Panc1 (cell line): ENCODE measurements at regions not wholly inside any gene's neighbourhood (a gene's known extent, or its start where the extent isn't known, plus 50 kb on each side); places are given as distances from the start of the nearest gene placed in this dataset.

ENCODE experiments used
- ATAC-seq: fragments of 200-7000 bp; cut with Tn5 transposase; 2 replicates; pipeline ENCODE4 v1.9.1; 2020; ENCODE audit warnings: mild to moderate bottlenecking, moderate library complexity
- BruUV-seq: library from RNA; stranded (reverse); fragments of 400-500 nt; replicated peaks from 2 replicates; lab custom pipeline; 2021; lab: Mats Ljungman, UMichigan
- CTCF ChIA-PET: fragments of 300-600 bp; sonication (Branson Sonifier 250); formaldehyde crosslinking; loops from one replicate; lab custom pipeline; 2022; ENCODE audit warnings: antibody characterized with exemption; lab: Charles Lee
- POLR2A ChIA-PET: fragments of 300-600 bp; sonication (Branson Sonifier 250); formaldehyde crosslinking; loops from one replicate; lab custom pipeline; 2022; ENCODE audit warnings: antibody characterized with exemption; lab: Charles Lee
- DNase-seq: peaks from one replicate; pipeline ENCODE4 v3.0.0-alpha.2; 2010; ENCODE audit warnings: low read depth, low spot score
- H3K27ac ChIP-seq: 2 replicates; pipeline ENCODE4 v1.5.1; 2011; ENCODE audit warnings: mild to moderate bottlenecking, low read length, inconsistent platforms
- H3K27me3 ChIP-seq: fragments of 200-500 bp; sonication (Bioruptor generic); 2 replicates; pipeline ENCODE4 v1.6.0; 2014; ENCODE audit warnings: low read length, inconsistent platforms; ENCODE audit not compliant: control insufficient read depth, insufficient read depth
- H3K36me3 ChIP-seq: fragments of 200-500 bp; sonication (Bioruptor generic); 2 replicates; pipeline ENCODE4 v1.5.1; 2014; ENCODE audit warnings: inconsistent platforms, mild to moderate bottlenecking, low read length, moderate library complexity; ENCODE audit not compliant: control insufficient read depth, insufficient read depth
- H3K4me1 ChIP-seq: 2 replicates; pipeline ENCODE4 v1.5.1; 2011; ENCODE audit warnings: inconsistent platforms, mild to moderate bottlenecking, low read length, moderate library complexity; ENCODE audit not compliant: control insufficient read depth, insufficient read depth
- H3K4me3 ChIP-seq, 2 experiments: 2 replicates each; pipeline ENCODE4 v1.5.1; 2011 to 2012; ENCODE audit warnings: low read depth in 2 of 2, low read length in 2 of 2, mild to moderate bottlenecking in 2 of 2, inconsistent platforms in 1 of 2, moderate library complexity in 1 of 2
- H3K9me3 ChIP-seq: fragments of 200-500 bp; sonication (Bioruptor generic); 2 replicates; pipeline ENCODE4 v1.5.1; 2014; ENCODE audit warnings: low read depth, mild to moderate bottlenecking, inconsistent platforms, low read length, moderate library complexity; ENCODE audit not compliant: control insufficient read depth, insufficient read depth
- POLR2AphosphoS5 ChIP-seq: IDR thresholded peaks from 2 replicates; pipeline ENCODE4 v1.6.1; 2012; ENCODE audit warnings: mild to moderate bottlenecking, low read depth, low read length, moderate library complexity
- SIN3A ChIP-seq: IDR thresholded peaks from 2 replicates; pipeline ENCODE4 v1.6.1; 2012; ENCODE audit warnings: low read depth, mild to moderate bottlenecking, low read length, moderate library complexity, borderline replicate concordance; ENCODE audit not compliant: insufficient read depth
- TCF7L2 ChIP-seq: IDR thresholded peaks from 2 replicates; pipeline ENCODE4 v1.6.1; 2011; ENCODE audit warnings: mild to moderate bottlenecking, low read depth, low read length, inconsistent platforms
- in situ Hi-C: cut with HindIII; loops from 2 replicates; pipeline ENCODE4 v1.10.0; 2016; ENCODE audit warnings: low sequenced_read_pairs, low pct_unique_long_range_greater_than_20kb
- intact Hi-C: fragments of 100-400 bp; cut with micrococcal nuclease; formaldehyde crosslinking; loops from one replicate; pipeline ENCODE4 v1.10.0; 2022; ENCODE audit not compliant: unreplicated experiment
- TF ChIP-seq, protein P1 (sequence below): fragments of 450-650 bp; IDR thresholded peaks from 2 replicates; pipeline ENCODE4 v1.5.1; 2017; ENCODE audit warnings: mild to moderate bottlenecking
- TF ChIP-seq, protein P2 (sequence below), 2 experiments: IDR thresholded peaks; 2 replicates each; pipeline ENCODE4 v1.6.1; 2011 to 2012; ENCODE audit warnings: low read depth in 2 of 2, control low read depth in 1 of 2, low read length in 1 of 2, mild to moderate bottlenecking in 1 of 2, moderate library complexity in 1 of 2; ENCODE audit not compliant: insufficient read depth in 1 of 2

- intact Hi-C loops (no loop called here), in situ Hi-C loops (no loop called here)
- H3K36me3 ChIP-seq = no peaks in the 10 kb centered on the region
- H3K4me1 ChIP-seq = no peaks in the 10 kb centered on the region
- TF ChIP-seq SIN3A = no peak
- TF ChIP-seq POLR2AphosphoS5 = no peak
- TF ChIP-seq, protein P1, sequence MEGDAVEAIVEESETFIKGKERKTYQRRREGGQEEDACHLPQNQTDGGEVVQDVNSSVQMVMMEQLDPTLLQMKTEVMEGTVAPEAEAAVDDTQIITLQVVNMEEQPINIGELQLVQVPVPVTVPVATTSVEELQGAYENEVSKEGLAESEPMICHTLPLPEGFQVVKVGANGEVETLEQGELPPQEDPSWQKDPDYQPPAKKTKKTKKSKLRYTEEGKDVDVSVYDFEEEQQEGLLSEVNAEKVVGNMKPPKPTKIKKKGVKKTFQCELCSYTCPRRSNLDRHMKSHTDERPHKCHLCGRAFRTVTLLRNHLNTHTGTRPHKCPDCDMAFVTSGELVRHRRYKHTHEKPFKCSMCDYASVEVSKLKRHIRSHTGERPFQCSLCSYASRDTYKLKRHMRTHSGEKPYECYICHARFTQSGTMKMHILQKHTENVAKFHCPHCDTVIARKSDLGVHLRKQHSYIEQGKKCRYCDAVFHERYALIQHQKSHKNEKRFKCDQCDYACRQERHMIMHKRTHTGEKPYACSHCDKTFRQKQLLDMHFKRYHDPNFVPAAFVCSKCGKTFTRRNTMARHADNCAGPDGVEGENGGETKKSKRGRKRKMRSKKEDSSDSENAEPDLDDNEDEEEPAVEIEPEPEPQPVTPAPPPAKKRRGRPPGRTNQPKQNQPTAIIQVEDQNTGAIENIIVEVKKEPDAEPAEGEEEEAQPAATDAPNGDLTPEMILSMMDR = no peak
- TF ChIP-seq, protein P2, sequence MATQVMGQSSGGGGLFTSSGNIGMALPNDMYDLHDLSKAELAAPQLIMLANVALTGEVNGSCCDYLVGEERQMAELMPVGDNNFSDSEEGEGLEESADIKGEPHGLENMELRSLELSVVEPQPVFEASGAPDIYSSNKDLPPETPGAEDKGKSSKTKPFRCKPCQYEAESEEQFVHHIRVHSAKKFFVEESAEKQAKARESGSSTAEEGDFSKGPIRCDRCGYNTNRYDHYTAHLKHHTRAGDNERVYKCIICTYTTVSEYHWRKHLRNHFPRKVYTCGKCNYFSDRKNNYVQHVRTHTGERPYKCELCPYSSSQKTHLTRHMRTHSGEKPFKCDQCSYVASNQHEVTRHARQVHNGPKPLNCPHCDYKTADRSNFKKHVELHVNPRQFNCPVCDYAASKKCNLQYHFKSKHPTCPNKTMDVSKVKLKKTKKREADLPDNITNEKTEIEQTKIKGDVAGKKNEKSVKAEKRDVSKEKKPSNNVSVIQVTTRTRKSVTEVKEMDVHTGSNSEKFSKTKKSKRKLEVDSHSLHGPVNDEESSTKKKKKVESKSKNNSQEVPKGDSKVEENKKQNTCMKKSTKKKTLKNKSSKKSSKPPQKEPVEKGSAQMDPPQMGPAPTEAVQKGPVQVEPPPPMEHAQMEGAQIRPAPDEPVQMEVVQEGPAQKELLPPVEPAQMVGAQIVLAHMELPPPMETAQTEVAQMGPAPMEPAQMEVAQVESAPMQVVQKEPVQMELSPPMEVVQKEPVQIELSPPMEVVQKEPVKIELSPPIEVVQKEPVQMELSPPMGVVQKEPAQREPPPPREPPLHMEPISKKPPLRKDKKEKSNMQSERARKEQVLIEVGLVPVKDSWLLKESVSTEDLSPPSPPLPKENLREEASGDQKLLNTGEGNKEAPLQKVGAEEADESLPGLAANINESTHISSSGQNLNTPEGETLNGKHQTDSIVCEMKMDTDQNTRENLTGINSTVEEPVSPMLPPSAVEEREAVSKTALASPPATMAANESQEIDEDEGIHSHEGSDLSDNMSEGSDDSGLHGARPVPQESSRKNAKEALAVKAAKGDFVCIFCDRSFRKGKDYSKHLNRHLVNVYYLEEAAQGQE (IDR thresholded peaks at IDR 0.05; ENCODE audit: insufficient read depth in 1 of 2, low read depth in 2 of 2, low read length in 1 of 2) = no peak
- no peak for TF ChIP-seq TCF7L2
- CTCF ChIA-PET = no interaction called here
- H3K4me3 ChIP-seq = no peak overlapping the region
- H3K9me3 ChIP-seq = no peaks in the 10 kb centered on the region
- POLR2A ChIA-PET = no interaction called here
- no TSS peak for BruUV-seq
- ATAC-seq = no peak
- no peak for DNase-seq
- H3K27me3 ChIP-seq = no peaks in the 10 kb centered on the region
- H3K27ac ChIP-seq = no peak overlapping the region
Measured at GRCh38 chr13:85255978-85256377, 543.2 kb downstream of the SLITRK6 start.

DNA sequence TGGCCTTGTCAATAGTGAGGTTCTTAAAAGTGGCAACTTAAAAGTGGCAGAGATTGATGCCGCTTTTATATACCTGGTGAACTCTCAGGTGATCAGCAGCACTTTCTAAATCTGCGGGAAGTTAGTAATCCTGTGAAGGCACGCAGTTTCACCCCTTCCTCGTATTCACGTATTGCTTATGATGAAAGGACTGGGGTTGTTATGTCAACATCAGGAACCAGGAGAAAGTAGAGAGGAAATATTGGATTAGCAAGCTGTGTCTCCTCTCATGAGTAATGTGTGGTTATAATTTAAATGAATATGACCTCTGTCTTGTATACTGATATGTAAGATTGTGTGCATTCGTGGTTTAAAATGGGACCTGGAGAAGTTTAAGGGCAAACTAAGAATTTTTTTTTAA is 544.6 kb downstream of the SLITRK6 start:
- TF ChIP-seq, protein P1 = no peak
- TF ChIP-seq POLR2AphosphoS5 = no peak
- TF ChIP-seq TCF7L2 = no peak
- TF ChIP-seq SIN3A = no peak
- TF ChIP-seq, protein P2 (IDR thresholded peaks at IDR 0.05; ENCODE audit: insufficient read depth in 1 of 2, low read depth in 2 of 2, low read length in 1 of 2) = no peak
- Histone ChIP-seq H3K4me1 (no peaks in the 10 kb centered on the region), H3K9me3 (no peaks in the 10 kb centered on the region), H3K27ac (no peak overlapping the region), H3K4me3 (no peak overlapping the region), H3K36me3 (no peaks in the 10 kb centered on the region), H3K27me3 (no peaks in the 10 kb centered on the region)
- intact Hi-C loops (no loop called here), in situ Hi-C loops (no loop called here)
- ATAC-seq = no peak
- ChIA-PET CTCF (no interaction called here), POLR2A (no interaction called here)
- no peak for DNase-seq
- BruUV-seq = no TSS peak
